ENCODE measurements at regions not wholly inside any gene's neighbourhood (a gene's known extent, or its start where the extent isn't known, plus 50 kb on each side); places are given as distances from the start of the nearest gene placed in this dataset.

- TF ChIP-seq ZNF133 (tag by site-specific recombination; IDR thresholded peaks at IDR 0.05), result no peak
- TF ChIP-seq ZNF274 (IDR thresholded peaks at IDR 0.05; ENCODE audit: low read length), result no peak
- no peak for TF ChIP-seq ZNF274 (tag by site-specific recombination; IDR thresholded peaks at IDR 0.05; ENCODE audit: borderline replicate concordance)
- TF ChIP-seq SP2 (tag by site-specific recombination; IDR thresholded peaks at IDR 0.05), result no peak
- TF ChIP-seq CTCF (tag by site-specific recombination; IDR thresholded peaks at IDR 0.05), result no peak
- TF ChIP-seq BCL11B (tag by site-specific recombination; IDR thresholded peaks at IDR 0.05; ENCODE audit: low read depth), result no peak
- TF ChIP-seq ZNF248 (tag by site-specific recombination; IDR thresholded peaks at IDR 0.05), result no peak
- TF ChIP-seq ZBTB11 (tag by site-specific recombination; conservative IDR thresholded peaks at IDR 0.05; ENCODE audit: low read depth), result no peak
- TF ChIP-seq GLIS1 (tag by site-specific recombination; IDR thresholded peaks at IDR 0.05), result no peak
- no peak for TF ChIP-seq BCL6B (tag by site-specific recombination; IDR thresholded peaks at IDR 0.05)
- no peak for TF ChIP-seq TCF7L2 (IDR thresholded peaks at IDR 0.05; ENCODE audit: borderline replicate concordance, low read depth, low read length)
- no peak for TF ChIP-seq ZNF426 (tag by site-specific recombination; IDR thresholded peaks at IDR 0.05)
- TF ChIP-seq ZNF830 (tag by site-specific recombination; IDR thresholded peaks at IDR 0.05; ENCODE audit: low read depth), result no peak
- TF ChIP-seq MZF1 (tag by site-specific recombination; IDR thresholded peaks at IDR 0.05; ENCODE audit: borderline replicate concordance), result no peak
Observed at GRCh38 chr16:87177673-87178072, 139.5 kb downstream of the C16orf95 start.
